ENCODE measurements at regions not wholly inside any gene's neighbourhood (a gene's known extent, or its start where the extent isn't known, plus 50 kb on each side); places are given as distances from the start of the nearest gene placed in this dataset.

DNA sequence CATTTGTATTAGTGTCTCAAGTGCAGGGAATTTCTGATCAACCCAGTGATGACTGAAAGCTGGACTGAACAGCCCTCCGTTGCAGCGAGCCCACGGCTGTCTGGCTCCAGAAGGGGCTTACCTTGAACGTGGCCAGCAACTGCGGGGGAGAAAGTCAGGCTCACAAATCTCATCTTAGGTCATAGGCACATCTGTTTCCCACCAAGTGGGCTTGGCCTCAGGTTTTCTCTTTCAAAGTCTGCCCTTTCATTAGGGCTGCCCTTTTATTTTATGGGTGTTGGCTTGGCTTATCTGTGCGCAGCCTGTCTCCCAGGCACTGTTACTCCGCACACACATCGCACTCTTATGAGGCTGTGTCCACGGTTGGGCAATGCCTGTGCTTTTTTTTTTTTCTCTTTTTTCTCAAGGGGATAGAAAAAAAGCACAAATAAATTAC, 178.0 kb downstream of the JCAD start:
- H3K9me3 ChIP-seq (replicated peaks): no peaks in the 10 kb centered on the region
- H3K27ac ChIP-seq: no peak overlapping the region
- H3K36me3 ChIP-seq: no peaks in the 10 kb centered on the region
- no peaks in the 10 kb centered on the region for H3K4me1 ChIP-seq
- H3K4me3 ChIP-seq: no peak overlapping the region
- DNase-seq: peak in 1 of 2 experiments; percentile 18
- H3K27me3 ChIP-seq: no peaks in the 10 kb centered on the region

DNA sequence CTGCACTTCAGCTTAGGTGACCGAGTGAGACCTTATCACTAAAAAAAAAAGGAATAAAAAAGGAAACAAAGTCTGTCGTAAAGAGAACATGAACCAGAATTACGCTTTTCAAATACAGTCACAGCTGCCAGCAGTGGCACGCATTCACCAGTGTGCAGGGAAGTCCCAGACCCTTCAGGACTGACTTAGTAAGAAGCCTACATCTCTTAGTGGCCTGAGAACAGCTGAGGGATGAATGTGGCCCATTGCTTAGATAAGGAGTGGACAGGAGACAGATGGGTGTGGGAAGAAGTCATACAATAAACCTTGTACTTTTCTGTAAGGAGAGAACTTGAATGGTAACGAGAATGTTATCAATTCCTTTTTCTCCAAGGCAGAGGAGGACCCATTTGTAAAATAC, 178.5 kb downstream of the JCAD start:
- H3K4me1 ChIP-seq: no peaks in the 10 kb centered on the region

DNA sequence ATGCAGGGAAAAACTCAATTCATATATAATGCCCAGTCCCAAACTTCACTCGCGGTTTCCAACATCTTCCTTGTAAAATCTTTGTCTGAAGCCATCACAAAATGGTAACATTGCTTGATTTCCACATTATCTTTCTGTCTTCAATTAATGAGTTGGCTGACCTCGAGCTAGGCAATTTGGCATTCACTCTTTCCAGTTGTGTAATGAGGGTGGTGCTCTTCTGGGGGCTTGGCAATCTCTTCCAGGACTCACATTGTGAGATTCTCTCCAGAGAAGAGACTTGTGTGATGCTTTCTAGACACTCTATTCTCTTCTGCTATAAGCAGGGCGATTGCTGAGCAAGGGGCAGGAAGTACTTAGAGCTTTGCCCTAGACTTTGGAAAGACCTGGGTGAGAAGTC, 179.5 kb downstream of the JCAD start:
- no peak for DNase-seq
- no peak overlapping the region for H3K27ac ChIP-seq
- no peaks in the 10 kb centered on the region for H3K4me1 ChIP-seq
- no peak overlapping the region for H3K4me3 ChIP-seq
- no peaks in the 10 kb centered on the region for H3K36me3 ChIP-seq
- no peaks in the 10 kb centered on the region for H3K27me3 ChIP-seq
- no peaks in the 10 kb centered on the region for H3K9me3 ChIP-seq (replicated peaks)

More for the DNA sequence above, 178.5 kb downstream of the JCAD start:
- Histone ChIP-seq H3K4me3 (no peak overlapping the region), H3K36me3 (no peaks in the 10 kb centered on the region), H3K9me3 (replicated peaks) (no peaks in the 10 kb centered on the region), H3K27me3 (no peaks in the 10 kb centered on the region), H3K27ac (no peak overlapping the region)
- DNase-seq: no peak

DNA sequence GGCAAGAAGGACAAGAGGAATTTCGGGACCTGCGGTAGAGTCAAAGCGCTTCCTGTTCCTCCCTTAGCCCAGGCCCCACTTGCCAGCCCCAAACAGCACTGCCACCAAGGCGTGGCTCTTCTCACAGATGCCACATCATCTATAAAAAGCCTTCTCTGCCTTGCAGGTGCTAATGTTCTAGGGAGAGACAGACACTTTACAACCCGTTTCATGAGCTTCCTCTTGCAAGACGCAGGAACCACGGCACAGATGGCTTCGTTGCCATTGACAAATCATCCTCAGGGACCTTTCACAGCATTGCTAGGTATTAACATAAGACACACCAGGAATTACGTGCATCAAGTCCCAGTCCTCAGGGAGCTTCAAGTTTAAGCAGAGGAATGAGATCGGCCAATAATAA, 180.9 kb downstream of the JCAD start:
- no peak for DNase-seq
- no peaks in the 10 kb centered on the region for H3K36me3 ChIP-seq
- no peaks in the 10 kb centered on the region for H3K4me1 ChIP-seq
- H3K9me3 ChIP-seq (replicated peaks): no peaks in the 10 kb centered on the region
- H3K27me3 ChIP-seq: no peaks in the 10 kb centered on the region
- H3K4me3 ChIP-seq: no peak overlapping the region
- H3K27ac ChIP-seq: no peak overlapping the region

DNA sequence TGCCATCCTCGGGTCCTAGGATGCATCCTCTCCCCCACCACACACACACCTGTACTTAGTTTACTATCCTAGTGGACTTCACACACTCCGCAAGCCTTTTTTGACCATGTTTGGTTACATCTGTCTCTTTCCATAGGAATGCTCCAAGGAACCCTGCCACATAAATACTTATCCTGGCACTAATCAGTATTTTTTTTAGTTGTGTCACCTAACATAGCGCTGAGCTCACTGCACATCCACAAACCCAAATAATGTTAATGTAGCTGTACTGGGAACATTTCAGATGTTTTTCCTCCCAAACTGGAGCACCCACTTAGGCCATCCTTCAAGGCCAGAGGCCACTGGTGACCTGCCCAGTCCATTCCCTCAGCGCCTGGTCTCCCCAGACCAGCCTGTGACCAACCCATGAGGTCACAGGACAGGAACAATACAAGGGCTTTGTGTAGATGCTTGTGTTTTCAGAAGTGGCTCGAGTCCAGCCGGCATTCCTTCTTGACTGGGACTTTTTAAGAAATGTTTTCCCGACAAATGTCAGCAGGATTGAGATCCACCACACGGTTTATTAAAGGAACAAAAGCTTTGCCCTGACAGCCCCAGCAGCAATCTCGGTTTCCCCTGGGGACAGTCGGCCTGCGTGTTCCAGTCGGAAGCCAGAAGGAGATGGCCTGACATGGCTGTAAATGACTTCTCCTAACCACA, 181.4 kb downstream of the JCAD start:
- no peak for DNase-seq
- no peaks in the 10 kb centered on the region for H3K9me3 ChIP-seq (replicated peaks)
- 0 out of 2 replicates have a peak, but pooled peaks cover under 1% of the 10 kb centered on the region for H3K27me3 ChIP-seq
- no peak overlapping the region for H3K27ac ChIP-seq
- H3K36me3 ChIP-seq: no peaks in the 10 kb centered on the region
- no peak overlapping the region for H3K4me3 ChIP-seq
- no peaks in the 10 kb centered on the region for H3K4me1 ChIP-seq

DNA sequence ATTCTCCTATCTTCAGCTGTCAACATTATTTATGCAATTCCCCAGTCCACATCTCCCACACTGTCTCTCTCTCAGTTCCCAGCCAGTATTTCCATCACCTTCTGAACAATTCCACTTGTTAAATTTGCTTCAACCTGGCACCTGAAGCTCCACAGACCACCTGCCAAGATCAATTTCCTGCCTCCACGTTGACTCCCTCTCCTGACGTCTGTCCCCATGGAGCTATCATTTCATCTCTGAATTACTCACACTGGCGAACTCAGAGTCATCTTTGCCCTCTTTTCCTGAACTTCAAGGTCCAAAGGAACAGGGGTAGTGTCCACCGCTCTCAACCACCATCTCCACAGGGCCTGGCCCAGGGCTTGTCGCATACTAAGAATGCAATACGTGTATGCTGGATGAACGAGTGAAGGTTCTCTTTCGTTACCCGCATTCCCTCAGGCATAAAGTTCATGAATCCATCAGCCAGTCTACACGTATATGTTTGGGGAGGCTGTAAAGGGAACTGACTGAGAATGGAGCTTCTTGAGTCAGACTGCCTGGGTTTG, 183.3 kb downstream of the JCAD start:
- H3K27me3 ChIP-seq: 0 out of 2 replicates have a peak, but pooled peaks cover 3% of the 10 kb centered on the region
- no peak overlapping the region for H3K4me3 ChIP-seq
- H3K36me3 ChIP-seq: no peaks in the 10 kb centered on the region
- H3K27ac ChIP-seq: no peak overlapping the region
- H3K4me1 ChIP-seq: no peaks in the 10 kb centered on the region
- no peaks in the 10 kb centered on the region for H3K9me3 ChIP-seq (replicated peaks)
- no peak for DNase-seq

DNA sequence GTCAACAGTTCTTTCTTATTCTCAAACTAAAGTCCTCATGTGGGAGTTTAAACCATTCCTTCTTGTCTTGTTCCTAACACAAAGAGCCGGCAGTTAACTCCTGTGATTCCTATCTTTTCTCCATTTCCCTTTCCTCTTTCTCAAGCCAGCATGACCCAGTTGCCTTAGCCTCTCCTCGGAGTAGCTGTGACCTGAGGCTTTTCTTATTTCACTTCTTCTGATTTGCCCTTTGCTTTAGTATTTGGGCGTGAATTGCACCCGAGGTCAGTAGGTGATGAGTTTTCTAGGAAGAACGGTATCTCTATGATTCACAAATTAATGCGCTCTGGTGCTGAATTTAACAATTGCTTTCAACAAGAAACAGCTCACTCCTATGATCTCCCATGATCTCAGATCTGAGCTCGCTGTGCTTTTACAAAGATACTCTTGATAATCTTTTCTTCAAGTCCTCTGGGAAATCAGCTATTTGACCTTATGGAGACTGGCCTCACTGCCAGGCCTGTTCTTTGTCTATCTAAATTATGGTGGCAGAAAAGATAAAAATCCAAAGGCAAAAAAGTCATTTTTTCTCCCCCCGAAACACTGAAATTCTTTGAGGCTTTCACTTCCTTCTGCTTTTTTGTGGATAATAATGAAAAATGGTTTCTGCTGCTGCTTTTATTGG, 184.6 kb downstream of the JCAD start:
- Histone ChIP-seq H3K27ac (no peak overlapping the region), H3K9me3 (replicated peaks) (no peaks in the 10 kb centered on the region), H3K27me3 (0 out of 2 replicates have a peak, but pooled peaks cover 3% of the 10 kb centered on the region)

DNA sequence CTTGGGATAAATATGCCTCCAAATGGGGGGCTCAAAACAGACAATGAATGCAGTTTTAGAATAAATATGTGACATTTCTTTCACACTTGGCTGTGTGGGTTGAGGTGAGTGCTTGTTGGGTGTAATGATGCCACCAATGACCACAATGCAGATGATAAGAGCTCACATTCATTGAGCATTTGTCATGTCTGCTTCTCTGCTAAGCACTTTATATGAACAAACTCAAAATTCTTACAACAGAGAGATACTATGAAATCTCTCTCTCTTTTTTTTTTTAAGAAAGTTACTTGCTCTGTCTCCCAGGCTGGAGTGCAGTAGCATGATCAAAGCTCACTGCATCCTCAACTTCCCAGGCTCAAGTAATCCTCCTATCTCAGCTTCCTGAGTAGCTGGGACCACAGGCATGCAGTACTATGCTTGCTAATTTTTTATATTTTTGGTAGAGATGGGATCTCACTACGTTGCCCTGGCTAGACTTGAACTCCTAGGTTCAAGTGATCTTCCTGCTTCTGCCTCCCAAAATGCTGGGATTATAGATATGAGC, 185.4 kb downstream of the JCAD start:
- Histone ChIP-seq H3K27me3 (0 out of 2 replicates have a peak, but pooled peaks cover 3% of the 10 kb centered on the region), H3K4me1 (no peaks in the 10 kb centered on the region), H3K36me3 (no peaks in the 10 kb centered on the region), H3K9me3 (replicated peaks) (no peaks in the 10 kb centered on the region), H3K4me3 (no peak overlapping the region), H3K27ac (no peak overlapping the region)
- DNase-seq: no peak

More for the DNA sequence above, 184.6 kb downstream of the JCAD start:
- DNase-seq: no peak
- no peaks in the 10 kb centered on the region for H3K4me1 ChIP-seq
- no peaks in the 10 kb centered on the region for H3K36me3 ChIP-seq
- no peak overlapping the region for H3K4me3 ChIP-seq

DNA sequence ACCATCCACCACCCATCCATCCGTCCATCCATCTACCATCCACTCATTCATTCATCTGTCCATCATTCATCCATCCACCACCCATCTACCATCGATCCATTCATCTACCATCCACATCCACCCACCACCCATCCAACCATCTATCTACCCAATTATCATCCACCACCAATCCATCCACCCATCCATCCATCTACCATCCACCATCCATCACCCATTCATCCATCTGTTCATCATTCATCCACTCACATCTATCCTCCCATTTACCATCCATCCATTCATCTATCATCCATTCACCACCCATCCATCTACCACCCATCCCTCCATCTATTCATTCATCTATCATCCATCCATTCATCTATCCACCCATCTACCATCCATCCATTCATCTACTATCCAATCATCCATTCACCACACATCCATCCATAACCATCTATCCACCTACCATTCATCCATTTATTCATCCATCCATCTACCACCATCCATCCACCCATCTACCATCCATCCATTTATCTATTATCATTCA, 188.8 kb downstream of the JCAD start:
- 0 out of 2 replicates have a peak, but pooled peaks cover 3% of the 10 kb centered on the region for H3K27me3 ChIP-seq
- no peaks in the 10 kb centered on the region for H3K36me3 ChIP-seq
- no peaks in the 10 kb centered on the region for H3K9me3 ChIP-seq (replicated peaks)
- H3K4me1 ChIP-seq: no peaks in the 10 kb centered on the region
- DNase-seq: no peak
- no peak overlapping the region for H3K4me3 ChIP-seq
- H3K27ac ChIP-seq: no peak overlapping the region

DNA sequence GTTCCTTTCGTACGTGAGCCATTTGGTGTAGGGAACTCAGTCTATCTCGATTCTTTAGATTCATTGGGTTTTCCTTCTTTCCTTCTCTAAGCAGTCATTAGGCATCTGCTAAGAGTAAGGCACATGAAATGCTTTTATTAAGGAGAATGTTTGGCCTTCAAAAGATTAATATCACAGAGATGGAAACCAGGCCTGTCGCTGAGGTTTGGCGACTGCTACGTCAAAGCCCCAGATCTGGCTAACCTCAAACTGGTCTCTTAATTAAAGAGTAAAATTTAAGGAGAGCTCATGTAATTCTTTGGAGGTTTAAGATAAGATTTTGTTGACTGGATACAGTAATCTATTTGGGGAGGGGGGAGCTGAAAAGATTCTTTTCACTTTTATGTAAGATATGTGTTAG, 189.8 kb downstream of the JCAD start:
- H3K4me1 ChIP-seq: no peaks in the 10 kb centered on the region
- H3K27ac ChIP-seq: no peak overlapping the region
- H3K27me3 ChIP-seq: 0 out of 2 replicates have a peak, but pooled peaks cover 3% of the 10 kb centered on the region
- no peaks in the 10 kb centered on the region for H3K9me3 ChIP-seq (replicated peaks)
- no peaks in the 10 kb centered on the region for H3K36me3 ChIP-seq
- DNase-seq: no peak
- no peak overlapping the region for H3K4me3 ChIP-seq

DNA sequence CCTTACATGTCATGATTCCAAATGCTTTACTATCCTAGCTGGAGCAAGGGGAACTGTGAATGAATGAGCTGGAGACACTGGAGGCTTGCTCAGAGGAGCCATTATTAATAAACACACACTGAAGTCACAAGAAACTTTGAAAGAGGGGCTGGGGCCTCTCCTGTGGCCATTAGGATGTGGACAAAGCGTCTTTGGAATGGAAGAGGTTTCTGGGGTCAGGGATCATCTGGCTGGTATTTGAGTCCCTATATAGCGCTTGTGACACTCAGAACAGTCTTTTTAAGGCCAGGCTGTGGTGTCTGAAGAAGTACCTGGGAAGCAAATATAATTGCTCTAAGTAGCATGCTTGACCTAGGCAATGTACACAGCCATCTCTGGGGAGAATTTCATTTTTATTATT, 193.0 kb downstream of the JCAD start:
- Histone ChIP-seq H3K4me1 (peaks cover 7% of the 10 kb centered on the region), H3K9me3 (replicated peaks) (no peaks in the 10 kb centered on the region), H3K36me3 (no peaks in the 10 kb centered on the region), H3K27me3 (no peaks in the 10 kb centered on the region), H3K27ac (no peak overlapping the region), H3K4me3 (no peak overlapping the region)
- DNase-seq: no peak

DNA sequence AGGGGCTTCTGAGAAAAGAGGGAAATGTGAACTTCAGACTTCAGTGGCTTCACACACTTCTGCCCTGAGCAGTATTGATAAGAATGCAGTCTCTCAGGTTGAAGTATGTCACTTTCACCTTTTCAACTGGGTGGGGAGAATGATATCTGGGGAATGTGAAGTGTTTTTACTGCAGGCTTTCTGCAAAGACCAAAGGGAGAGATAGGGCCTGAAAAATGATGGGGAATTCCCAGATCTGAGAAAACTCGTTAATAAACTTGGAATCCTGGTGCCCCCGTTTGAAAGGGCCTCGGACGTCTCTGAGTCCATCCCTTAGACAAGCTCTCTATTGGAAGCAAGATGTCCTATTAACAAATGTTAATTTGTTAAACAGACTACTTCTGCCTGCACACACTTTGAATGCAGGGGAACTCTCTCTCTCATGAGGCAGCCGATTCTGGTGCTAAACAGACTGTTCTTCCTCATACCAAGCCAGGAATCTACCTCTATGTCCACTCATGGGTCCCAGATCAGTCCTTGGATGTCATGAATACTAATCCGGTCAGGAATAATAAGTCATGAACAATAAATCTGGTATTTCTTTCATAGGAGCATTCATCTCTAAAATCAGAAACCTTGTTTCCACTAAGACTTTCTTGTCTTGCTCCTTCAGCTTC, 193.6 kb downstream of the JCAD start:
- H3K27ac ChIP-seq: no peak overlapping the region
- H3K9me3 ChIP-seq (replicated peaks): no peaks in the 10 kb centered on the region
- H3K4me3 ChIP-seq: no peak overlapping the region
- H3K27me3 ChIP-seq: no peaks in the 10 kb centered on the region
- no peak for DNase-seq
- H3K36me3 ChIP-seq: no peaks in the 10 kb centered on the region
- peaks cover 7% of the 10 kb centered on the region for H3K4me1 ChIP-seq

DNA sequence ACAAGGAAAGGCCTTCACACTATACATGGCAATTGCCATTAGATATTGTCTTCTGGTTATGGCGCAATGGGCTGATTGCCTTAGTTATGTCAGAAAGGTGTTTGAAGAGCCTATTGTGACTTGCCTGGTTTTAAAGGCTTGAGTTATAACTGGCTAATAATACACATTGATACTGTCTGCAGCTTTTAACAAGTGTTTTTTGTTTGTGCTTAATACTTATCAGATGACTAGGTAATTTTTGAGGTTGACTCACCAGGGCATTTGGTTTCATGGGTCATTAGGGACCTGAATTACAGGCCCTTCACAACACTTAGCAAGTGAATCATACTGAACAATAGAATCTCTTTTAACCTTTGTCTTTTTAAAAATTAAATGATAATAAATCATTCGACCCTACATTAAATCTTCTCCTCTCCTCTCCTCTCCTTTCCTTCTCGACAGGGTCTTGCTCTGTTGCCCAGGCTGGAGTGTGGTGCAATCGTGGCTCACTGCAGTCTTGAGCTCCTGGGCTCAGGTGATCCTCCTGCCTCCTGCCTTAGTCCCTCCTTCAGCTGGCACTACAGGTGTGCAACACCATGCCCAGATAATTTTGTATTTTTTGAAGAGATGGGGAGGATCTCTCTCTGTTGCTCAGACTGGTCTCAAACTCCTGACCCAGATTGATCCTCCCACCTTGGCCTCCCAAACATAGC, 196.3 kb downstream of the JCAD start:
- no peak overlapping the region for H3K4me3 ChIP-seq
- no peaks in the 10 kb centered on the region for H3K36me3 ChIP-seq
- H3K4me1 ChIP-seq: peaks cover 9% of the 10 kb centered on the region
- DNase-seq: peak in 1 of 2 experiments; percentile 36
- no peak overlapping the region for H3K27ac ChIP-seq
- no peaks in the 10 kb centered on the region for H3K9me3 ChIP-seq (replicated peaks)
- no peaks in the 10 kb centered on the region for H3K27me3 ChIP-seq

DNA sequence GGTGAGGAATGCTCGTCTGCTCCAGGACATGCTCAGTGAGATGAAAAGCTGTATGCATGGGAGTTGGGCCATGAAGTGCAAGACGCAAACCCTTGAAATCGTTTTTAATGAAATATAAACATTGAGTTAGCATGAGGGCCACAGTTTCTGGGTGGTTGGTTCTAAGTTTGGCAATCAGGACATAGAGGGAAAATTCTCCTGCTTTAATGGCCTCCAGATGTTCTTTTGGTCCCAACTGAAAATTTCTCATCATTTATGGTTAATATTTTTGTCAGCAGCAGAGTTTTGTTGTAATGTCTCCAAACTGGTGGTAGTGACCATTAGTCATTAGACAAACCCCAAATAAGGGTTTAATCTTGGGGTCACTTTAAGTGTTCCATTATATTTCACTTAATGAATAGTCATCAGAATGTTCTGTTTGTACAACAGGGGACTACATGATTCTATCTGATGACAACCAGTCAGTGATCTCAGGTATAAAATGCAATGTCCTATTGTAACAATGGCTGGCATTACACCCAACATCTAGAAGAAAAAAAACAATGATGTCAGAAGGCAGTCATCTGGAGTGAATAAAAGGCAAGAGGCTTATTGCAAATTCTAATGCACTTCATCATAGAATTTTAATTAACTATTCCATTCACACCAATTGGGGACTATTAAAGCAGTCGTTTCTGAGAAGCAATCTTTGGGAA, 197.4 kb downstream of the JCAD start:
- no peaks in the 10 kb centered on the region for H3K9me3 ChIP-seq (replicated peaks)
- H3K4me3 ChIP-seq: no peak overlapping the region
- no peak for DNase-seq
- no peaks in the 10 kb centered on the region for H3K36me3 ChIP-seq
- H3K4me1 ChIP-seq: peaks cover 9% of the 10 kb centered on the region
- no peaks in the 10 kb centered on the region for H3K27me3 ChIP-seq
- H3K27ac ChIP-seq: no peak overlapping the region
